Suprapubic skin (tissue), 4 donors: ENCODE measurements at regions not wholly inside any gene's neighbourhood (a gene's known extent, or its start where the extent isn't known, plus 50 kb on each side); places are given as distances from the start of the nearest gene placed in this dataset.

ENCODE experiments used
- DNase-seq, 2 donors: peaks; one replicate each; pipeline ENCODE4 v3.0.0-alpha.2; 2019; ENCODE audit warnings: low spot score in 2 of 2
- H3K27ac ChIP-seq: fragments of 200-600 bp; sonication (generic); one replicate; pipeline ENCODE4 v1.5.1; 2019
- H3K27me3 ChIP-seq: fragments of 200-600 bp; sonication (generic); one replicate; pipeline ENCODE4 v1.5.1; 2019
- H3K36me3 ChIP-seq: fragments of 200-600 bp; sonication (generic); one replicate; pipeline ENCODE4 v1.5.1; 2019
- H3K4me1 ChIP-seq: fragments of 200-600 bp; sonication (generic); one replicate; pipeline ENCODE4 v1.5.1; 2019
- H3K4me3 ChIP-seq: fragments of 200-600 bp; sonication (generic); one replicate; pipeline ENCODE4 v1.5.1; 2019; ENCODE audit warnings: mild to moderate bottlenecking
- H3K9me3 ChIP-seq: fragments of 200-600 bp; sonication (generic); one replicate; pipeline ENCODE4 v1.5.1; 2019
- CTCF ChIP-seq, 2 donors: fragments of 200-600 bp in 1 of 2; fragments of 450-650 bp in 1 of 2; sonication (generic) in 1 of 2; IDR thresholded peaks; one replicate each; pipeline ENCODE4 v1.5.1; 2016 to 2019; ENCODE audit warnings: antibody characterized with exemption in 2 of 2, mild to moderate bottlenecking in 1 of 2, moderate library complexity in 1 of 2
- EP300 ChIP-seq: sonication (generic); formaldehyde crosslinking; IDR thresholded peaks from one replicate; pipeline ENCODE4 v1.6.1; 2017; ENCODE audit warnings: antibody characterized with exemption
- POLR2A ChIP-seq, 2 donors: fragments of 450-650 bp; IDR thresholded peaks; one replicate each; pipeline ENCODE4 v1.6.1; 2017; ENCODE audit warnings: antibody characterized with exemption in 2 of 2, mild to moderate bottlenecking in 2 of 2, moderate library complexity in 2 of 2
- POLR2AphosphoS5 ChIP-seq, 3 donors: sonication (generic); formaldehyde crosslinking; IDR thresholded peaks; one replicate each; pipeline ENCODE4 v1.6.1; 2017; ENCODE audit warnings: antibody characterized with exemption in 3 of 3
- WGBS: methylation state at CpG from one replicate; pipeline ENCODE4 v1.1.5; 2018; 5-methylcytosine and 5-hydroxymethylcytosine counted together

GRCh38 chr2:200218645-200219044 lies 87.8 kb upstream of the SPATS2L start:
- no peaks in the 10 kb centered on the region for H3K4me1 ChIP-seq
- H3K27ac ChIP-seq, result no peak overlapping the region
- no peaks in the 10 kb centered on the region for H3K9me3 ChIP-seq
- H3K4me3 ChIP-seq, result no peak overlapping the region
- H3K27me3 ChIP-seq, result no peaks in the 10 kb centered on the region
- 86% methylated on average over 1 of the region's 1 CpG for WGBS
- TF ChIP-seq POLR2AphosphoS5 (IDR thresholded peaks at IDR 0.05), result no peak
- TF ChIP-seq CTCF (IDR thresholded peaks at IDR 0.05), result no peak
- TF ChIP-seq EP300, result no peak
- TF ChIP-seq POLR2A (IDR thresholded peaks at IDR 0.05), result no peak
- H3K36me3 ChIP-seq, result no peaks in the 10 kb centered on the region
- DNase-seq, result no peak

GRCh38 chr2:200219309-200220113 lies 87.0 kb upstream of the SPATS2L start:
- no peak for DNase-seq
- Histone ChIP-seq H3K4me1 (no peaks in the 10 kb centered on the region), H3K9me3 (no peaks in the 10 kb centered on the region), H3K27ac (no peak overlapping the region), H3K4me3 (no peak overlapping the region), H3K27me3 (no peaks in the 10 kb centered on the region), H3K36me3 (no peaks in the 10 kb centered on the region)
- WGBS, result 69% methylated on average over 3 of the region's 3 CpGs
- TF ChIP-seq EP300 (no peak), POLR2AphosphoS5 (IDR thresholded peaks at IDR 0.05) (no peak), CTCF (IDR thresholded peaks at IDR 0.05) (no peak), POLR2A (IDR thresholded peaks at IDR 0.05) (no peak)

GRCh38 chr2:200220251-200220650 lies 86.2 kb upstream of the SPATS2L start:
- H3K36me3 ChIP-seq, result no peaks in the 10 kb centered on the region
- no peaks in the 10 kb centered on the region for H3K9me3 ChIP-seq
- no peaks in the 10 kb centered on the region for H3K4me1 ChIP-seq
- WGBS, result 50% methylated on average over 4 of the region's 4 CpGs
- H3K27me3 ChIP-seq, result no peaks in the 10 kb centered on the region
- no peak for DNase-seq
- H3K4me3 ChIP-seq, result no peak overlapping the region
- H3K27ac ChIP-seq, result no peak overlapping the region
- TF ChIP-seq CTCF (IDR thresholded peaks at IDR 0.05) (no peak), POLR2AphosphoS5 (IDR thresholded peaks at IDR 0.05) (no peak), POLR2A (IDR thresholded peaks at IDR 0.05) (no peak), EP300 (no peak)

- Histone ChIP-seq H3K27me3 (no peaks in the 10 kb centered on the region), H3K4me1 (no peaks in the 10 kb centered on the region), H3K27ac (no peak overlapping the region), H3K36me3 (no peaks in the 10 kb centered on the region), H3K9me3 (no peaks in the 10 kb centered on the region), H3K4me3 (no peak overlapping the region)
- no peak for DNase-seq
- WGBS, result 91% methylated on average over 4 of the region's 4 CpGs
- TF ChIP-seq EP300, result no peak
- TF ChIP-seq POLR2AphosphoS5 (IDR thresholded peaks at IDR 0.05), result no peak
- TF ChIP-seq POLR2A (IDR thresholded peaks at IDR 0.05), result no peak
- TF ChIP-seq CTCF (IDR thresholded peaks at IDR 0.05), result no peak
Observed at GRCh38 chr2:200221055-200221955, 85.2 kb upstream of the SPATS2L start.

GRCh38 chr2:200222791-200223190 lies 83.7 kb upstream of the SPATS2L start:
- H3K36me3 ChIP-seq, result no peaks in the 10 kb centered on the region
- no peak overlapping the region for H3K4me3 ChIP-seq
- no peaks in the 10 kb centered on the region for H3K9me3 ChIP-seq
- TF ChIP-seq CTCF (IDR thresholded peaks at IDR 0.05) (no peak), POLR2AphosphoS5 (IDR thresholded peaks at IDR 0.05) (no peak), EP300 (no peak), POLR2A (IDR thresholded peaks at IDR 0.05) (no peak)
- H3K27ac ChIP-seq, result no peak overlapping the region
- H3K4me1 ChIP-seq, result no peaks in the 10 kb centered on the region
- WGBS, result 60% methylated on average over 7 of the region's 7 CpGs
- no peak for DNase-seq
- H3K27me3 ChIP-seq, result no peaks in the 10 kb centered on the region
